Muscle of leg (tissue), 3 donors: ENCODE measurements at regions not wholly inside any gene's neighbourhood (a gene's known extent, or its start where the extent isn't known, plus 50 kb on each side); places are given as distances from the start of the nearest gene placed in this dataset.

Experiments
- DNase-seq: peaks from one replicate; pipeline ENCODE4 v3.0.0; 2013
- H3K27ac ChIP-seq: one replicate; pipeline ENCODE4 v1.5.1; 2013; ENCODE audit warnings: mild to moderate bottlenecking, low read length, control low read depth
- H3K27me3 ChIP-seq: one replicate; pipeline ENCODE4 v1.6.1; 2013; ENCODE audit warnings: low read length; ENCODE audit not compliant: control insufficient read depth, insufficient read depth
- H3K36me3 ChIP-seq: one replicate; pipeline ENCODE4 v1.6.1; 2013; ENCODE audit warnings: low read length; ENCODE audit not compliant: control insufficient read depth, insufficient read depth
- H3K4me1 ChIP-seq: one replicate; pipeline ENCODE4 v1.6.1; 2013; ENCODE audit warnings: low read length; ENCODE audit not compliant: control insufficient read depth, insufficient read depth
- H3K4me3 ChIP-seq: one replicate; pipeline ENCODE4 v1.5.1; 2013; ENCODE audit warnings: low read length, control low read depth
- H3K9me3 ChIP-seq: replicated peaks from 2 replicates; pipeline ENCODE4 v1.6.1; 2013; ENCODE audit warnings: low read depth, low read length; ENCODE audit not compliant: control insufficient read depth
- WGBS: methylation state at CpG from one replicate; pipeline ENCODE4 v1.1.5; 2013; ENCODE audit warnings: missing lambda C conversion rate; ENCODE audit not compliant: insufficient coverage; 5-methylcytosine and 5-hydroxymethylcytosine counted together

- no peaks in the 10 kb centered on the region for H3K27me3 ChIP-seq
- no peak overlapping the region for H3K27ac ChIP-seq
- no peak overlapping the region for H3K4me3 ChIP-seq
- H3K36me3 ChIP-seq = no peaks in the 10 kb centered on the region
- peaks cover 12% of the 10 kb centered on the region for H3K4me1 ChIP-seq
- WGBS = 60% methylated on average over 1 of the region's 2 CpGs
- H3K9me3 ChIP-seq = no peaks in the 10 kb centered on the region
- DNase-seq = peak; percentile 48
Measured at GRCh38 chr12:93186131-93186530, 191.6 kb upstream of the NUDT4 start.

- Histone ChIP-seq H3K27me3 (no peaks in the 10 kb centered on the region), H3K9me3 (no peaks in the 10 kb centered on the region), H3K4me1 (peaks cover 12% of the 10 kb centered on the region), H3K36me3 (no peaks in the 10 kb centered on the region), H3K27ac (no peak overlapping the region), H3K4me3 (no peak overlapping the region)
- no CpG with 5 or more reads among the region's 2 CpGs for WGBS
- DNase-seq = no peak
Measured at GRCh38 chr12:93186621-93187020, 191.1 kb upstream of the NUDT4 start.

GRCh38 chr12:93191423-93191822 lies 186.3 kb upstream of the NUDT4 start:
- peak; percentile 75 for DNase-seq
- H3K36me3 ChIP-seq = no peaks in the 10 kb centered on the region
- H3K4me3 ChIP-seq = no peak overlapping the region
- H3K9me3 ChIP-seq = peaks cover 5% of the 10 kb centered on the region
- peak overlapping the region; percentile 74 for H3K27ac ChIP-seq
- WGBS = no CpG with 5 or more reads among the region's 2 CpGs
- H3K27me3 ChIP-seq = no peaks in the 10 kb centered on the region
- no peaks in the 10 kb centered on the region for H3K4me1 ChIP-seq

- Histone ChIP-seq H3K27me3 (no peaks in the 10 kb centered on the region), H3K36me3 (no peaks in the 10 kb centered on the region), H3K27ac (no peak overlapping the region), H3K9me3 (peaks cover 5% of the 10 kb centered on the region), H3K4me1 (no peaks in the 10 kb centered on the region), H3K4me3 (no peak overlapping the region)
- 65% methylated on average over 4 of the region's 8 CpGs for WGBS
- peak; percentile 67 for DNase-seq
Measured at GRCh38 chr12:93191956-93192355, 185.8 kb upstream of the NUDT4 start.

- WGBS = no CpG with 5 or more reads among the region's 1 CpG
- Histone ChIP-seq H3K27me3 (no peaks in the 10 kb centered on the region), H3K9me3 (peaks cover 5% of the 10 kb centered on the region), H3K27ac (no peak overlapping the region), H3K4me3 (no peak overlapping the region), H3K36me3 (no peaks in the 10 kb centered on the region), H3K4me1 (peaks cover 2% of the 10 kb centered on the region)
- DNase-seq = no peak
Measured at GRCh38 chr12:93192878-93193277, 184.8 kb upstream of the NUDT4 start.

GRCh38 chr12:93195511-93195910 lies 182.2 kb upstream of the NUDT4 start:
- H3K27ac ChIP-seq = peak overlapping the region; percentile 15
- no peak for DNase-seq
- peaks cover 6% of the 10 kb centered on the region for H3K4me1 ChIP-seq
- no peaks in the 10 kb centered on the region for H3K36me3 ChIP-seq
- peaks cover 5% of the 10 kb centered on the region for H3K9me3 ChIP-seq
- peaks cover 3% of the 10 kb centered on the region for H3K27me3 ChIP-seq
- WGBS = no CpG with 5 or more reads among the region's 4 CpGs
- no peak overlapping the region for H3K4me3 ChIP-seq

- Histone ChIP-seq H3K27ac (no peak overlapping the region), H3K27me3 (peaks cover 3% of the 10 kb centered on the region), H3K4me3 (no peak overlapping the region), H3K36me3 (no peaks in the 10 kb centered on the region), H3K4me1 (peaks cover 7% of the 10 kb centered on the region), H3K9me3 (peaks cover 5% of the 10 kb centered on the region)
- WGBS = no CpG with 5 or more reads among the region's 1 CpG
- DNase-seq = peak; percentile 71
Measured at GRCh38 chr12:93197067-93197593, 180.6 kb upstream of the NUDT4 start.

GRCh38 chr12:93198086-93198485 lies 179.6 kb upstream of the NUDT4 start:
- no peak overlapping the region for H3K27ac ChIP-seq

GRCh38 chr12:93199831-93200236 lies 177.9 kb upstream of the NUDT4 start:
- no peak for DNase-seq
- Histone ChIP-seq H3K4me3 (no peak overlapping the region), H3K9me3 (no peaks in the 10 kb centered on the region), H3K36me3 (no peaks in the 10 kb centered on the region), H3K27me3 (peaks cover 3% of the 10 kb centered on the region), H3K27ac (no peak overlapping the region), H3K4me1 (peaks cover 7% of the 10 kb centered on the region)
- 43% methylated on average over 1 of the region's 2 CpGs for WGBS

More at GRCh38 chr12:93198086-93198485, 179.6 kb upstream of the NUDT4 start:
- H3K36me3 ChIP-seq = no peaks in the 10 kb centered on the region
- H3K4me3 ChIP-seq = no peak overlapping the region
- DNase-seq = no peak
- WGBS = no CpG with 5 or more reads among the region's 4 CpGs
- H3K9me3 ChIP-seq = peaks cover 2% of the 10 kb centered on the region
- H3K4me1 ChIP-seq = peaks cover 7% of the 10 kb centered on the region
- peaks cover 3% of the 10 kb centered on the region for H3K27me3 ChIP-seq

GRCh38 chr12:93200291-93200917 lies 177.3 kb upstream of the NUDT4 start:
- peaks cover 8% of the 10 kb centered on the region for H3K4me1 ChIP-seq
- no peak for DNase-seq
- no peaks in the 10 kb centered on the region for H3K36me3 ChIP-seq
- no peak overlapping the region for H3K4me3 ChIP-seq
- H3K27ac ChIP-seq = no peak overlapping the region
- H3K9me3 ChIP-seq = no peaks in the 10 kb centered on the region
- peaks cover 3% of the 10 kb centered on the region for H3K27me3 ChIP-seq
- 67% methylated on average over 3 of the region's 7 CpGs for WGBS
